Left renal cortex interstitium (tissue), 4 donors: ENCODE measurements at regions not wholly inside any gene's neighbourhood (a gene's known extent, or its start where the extent isn't known, plus 50 kb on each side); places are given as distances from the start of the nearest gene placed in this dataset.

ENCODE experiments used
- DNase-seq, 4 donors: peaks; one replicate each; pipeline ENCODE4 v3.0.0-alpha.2; 2013; ENCODE audit warnings: low read depth in 4 of 4, low spot score in 2 of 4, missing footprints in 1 of 4

DNA sequence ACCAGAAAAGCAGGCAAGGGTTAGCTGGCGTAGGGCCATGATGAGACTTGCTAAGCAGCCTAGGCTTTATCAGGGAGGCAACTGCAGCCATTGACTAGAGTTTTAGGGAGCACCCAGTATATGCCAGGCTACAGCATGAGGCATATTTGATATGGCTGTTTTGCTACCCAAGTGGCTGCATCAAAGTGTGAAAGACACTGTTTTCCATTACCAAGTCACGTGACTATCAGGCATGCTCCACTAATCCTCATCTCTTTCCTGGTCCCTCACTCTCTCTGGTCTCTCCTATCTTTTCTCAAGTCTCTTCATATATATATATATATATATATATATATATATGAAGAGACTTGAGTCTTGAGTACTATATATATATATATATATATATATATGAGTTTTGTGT is 206.7 kb upstream of the POU3F1 start:
- DNase-seq = no peak

DNA sequence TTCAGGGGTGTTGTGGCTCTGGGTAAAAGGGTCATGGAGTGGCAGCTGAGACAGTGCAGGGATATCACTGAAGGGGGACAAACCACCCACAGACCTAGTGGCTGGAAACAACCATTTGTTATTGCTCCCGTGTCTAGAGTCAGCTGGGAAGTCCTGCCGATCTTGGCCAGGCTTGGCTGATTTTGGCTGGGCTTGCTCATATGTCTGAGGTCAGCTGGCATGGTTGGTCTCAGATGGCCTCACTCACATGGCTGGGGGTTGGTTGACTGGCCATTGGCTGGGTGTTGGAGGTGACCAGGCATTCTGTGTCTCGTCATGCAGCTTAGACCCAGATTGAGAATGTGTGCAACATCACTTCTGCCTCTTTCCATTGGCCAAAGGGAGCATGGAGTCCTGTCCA is 203.8 kb upstream of the POU3F1 start:
- no peak for DNase-seq

DNA sequence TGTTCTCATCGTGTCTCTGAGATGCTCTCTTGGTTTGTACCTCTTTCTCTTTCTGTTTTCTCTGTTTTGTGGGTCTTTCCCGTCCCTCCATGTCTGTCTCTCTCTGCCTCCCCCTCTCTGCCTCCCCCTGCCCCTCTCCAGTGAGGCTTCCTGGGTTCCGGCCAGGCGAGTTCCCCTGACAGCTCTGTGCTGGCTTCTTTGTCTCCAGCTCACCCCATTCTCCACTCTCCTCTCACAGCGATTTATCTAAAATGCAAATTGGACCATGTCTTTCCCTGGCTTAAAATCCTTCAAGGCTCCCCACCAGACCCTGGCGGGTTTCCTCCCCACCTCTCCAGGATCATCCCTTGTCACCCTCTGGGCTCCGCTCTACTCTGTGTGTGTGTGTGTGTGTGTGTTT is 202.4 kb upstream of the POU3F1 start:
- no peak for DNase-seq

DNA sequence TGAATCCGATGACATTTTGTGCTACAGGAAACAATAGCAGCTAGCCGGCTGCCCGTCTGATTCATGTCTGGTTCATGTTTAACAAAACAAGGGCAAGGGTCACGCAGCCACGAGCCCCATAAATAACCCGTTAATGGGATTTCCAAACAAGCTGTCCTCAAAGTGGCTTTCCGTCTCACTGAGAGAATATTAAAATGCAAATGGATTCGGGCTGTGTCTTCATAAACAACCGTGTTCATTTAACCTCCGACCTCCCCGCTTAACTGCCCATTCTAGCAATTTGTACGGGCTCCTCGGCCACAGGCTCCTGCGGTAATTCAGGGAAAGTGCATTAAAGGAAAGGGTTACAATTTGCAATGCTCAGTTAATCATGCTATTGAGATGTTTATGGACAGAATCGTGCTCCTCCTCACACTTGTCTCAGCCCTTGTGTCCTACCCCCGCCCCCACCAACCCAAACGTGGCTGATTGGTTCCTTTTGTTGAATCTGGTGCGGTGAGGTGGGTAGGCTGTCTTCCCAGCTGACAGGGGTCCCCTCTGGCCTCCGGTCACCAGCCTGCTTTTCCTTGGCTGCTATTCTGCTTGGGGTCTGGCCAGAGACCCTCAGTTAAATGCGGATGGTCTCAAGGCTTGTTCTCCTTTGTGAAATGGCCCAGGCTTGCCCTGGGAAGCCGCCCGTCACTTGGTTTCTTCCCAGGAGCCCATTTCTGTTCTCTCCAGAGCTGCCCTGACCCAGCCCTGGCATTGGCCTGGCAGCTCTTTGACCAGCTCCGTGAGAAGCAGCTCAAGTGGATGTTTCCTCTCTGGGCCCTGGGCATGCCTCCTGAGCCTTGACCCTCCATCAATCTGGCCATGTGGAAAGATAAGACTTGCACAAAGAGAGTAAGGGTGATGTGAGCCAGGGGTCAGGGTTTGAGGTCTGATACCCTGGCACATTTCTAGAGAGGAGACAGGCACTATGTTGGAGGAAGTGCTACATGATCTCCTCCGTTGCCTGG is 200.7 kb upstream of the POU3F1 start:
- DNase-seq = peak; percentile 55 to 77 (median 68)

DNA sequence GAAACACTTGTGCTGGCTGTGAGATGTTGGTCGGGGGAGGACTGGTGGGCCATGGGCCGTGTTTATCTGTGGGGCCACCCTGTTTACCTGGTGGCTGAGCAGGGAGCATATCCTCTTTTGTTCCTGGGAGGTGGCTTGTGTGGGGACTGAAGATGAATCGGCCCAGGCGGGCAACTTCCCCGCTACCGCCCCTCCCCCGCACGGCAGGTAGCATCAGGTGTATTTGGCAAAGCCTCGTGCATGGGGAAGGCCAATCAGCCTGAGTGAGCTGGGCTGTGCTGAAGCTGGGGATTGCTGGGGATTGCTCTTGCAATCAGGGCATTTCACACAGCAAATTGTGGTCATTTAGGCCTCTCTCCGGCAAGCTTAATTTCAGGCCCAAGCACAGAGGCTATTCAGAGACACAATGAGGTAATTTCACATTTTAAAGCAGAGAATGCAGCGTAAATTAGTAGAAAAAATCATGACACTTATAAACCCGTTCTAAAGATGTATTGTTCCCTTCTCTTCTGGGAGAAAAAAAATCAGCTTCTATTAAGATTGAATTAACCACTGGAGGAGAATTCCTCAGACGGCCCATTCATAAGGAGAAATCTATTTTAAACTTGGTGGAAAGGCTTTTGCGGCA is 197.7 kb upstream of the POU3F1 start:
- no peak for DNase-seq

DNA sequence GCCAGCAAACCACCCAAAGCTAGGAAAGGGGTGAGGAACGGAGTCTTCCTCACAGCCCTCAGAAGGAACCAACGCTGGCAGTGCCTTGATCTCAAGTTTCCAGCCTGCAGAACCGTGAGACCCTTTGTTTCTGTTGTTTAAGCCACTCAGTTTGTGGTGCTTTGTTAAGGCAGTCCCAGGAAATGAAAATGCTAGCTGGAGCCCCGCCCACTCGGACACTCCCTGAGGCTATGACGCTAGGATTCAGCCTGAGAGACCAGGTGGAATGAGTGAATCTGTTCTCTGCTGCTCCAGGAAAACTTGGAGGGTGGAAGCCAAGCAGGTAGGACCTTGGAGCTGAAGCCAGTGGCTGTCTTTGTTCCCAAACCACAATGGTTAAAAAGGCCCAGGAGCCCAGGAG is 196.5 kb upstream of the POU3F1 start:
- DNase-seq = no peak

DNA sequence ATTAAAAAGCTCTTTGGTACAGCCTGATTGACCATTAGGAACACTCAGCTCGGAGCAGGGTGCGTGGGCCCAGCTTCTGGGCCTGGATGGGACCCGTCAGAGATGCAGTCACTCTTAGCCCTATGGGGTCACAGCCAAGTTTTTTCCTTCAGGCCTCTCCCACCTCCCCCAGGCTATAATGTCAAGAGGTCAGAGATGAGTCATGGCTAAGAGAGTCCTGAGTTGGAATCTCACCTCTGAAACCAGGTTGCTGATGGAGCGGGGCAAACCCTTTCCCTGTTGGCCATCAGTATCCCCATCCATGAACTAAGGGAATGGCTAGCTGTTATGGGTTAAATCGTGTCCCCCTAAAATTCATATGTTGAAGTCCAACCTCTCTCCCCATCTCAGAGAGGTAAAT is 195.9 kb upstream of the POU3F1 start:
- no peak for DNase-seq

DNA sequence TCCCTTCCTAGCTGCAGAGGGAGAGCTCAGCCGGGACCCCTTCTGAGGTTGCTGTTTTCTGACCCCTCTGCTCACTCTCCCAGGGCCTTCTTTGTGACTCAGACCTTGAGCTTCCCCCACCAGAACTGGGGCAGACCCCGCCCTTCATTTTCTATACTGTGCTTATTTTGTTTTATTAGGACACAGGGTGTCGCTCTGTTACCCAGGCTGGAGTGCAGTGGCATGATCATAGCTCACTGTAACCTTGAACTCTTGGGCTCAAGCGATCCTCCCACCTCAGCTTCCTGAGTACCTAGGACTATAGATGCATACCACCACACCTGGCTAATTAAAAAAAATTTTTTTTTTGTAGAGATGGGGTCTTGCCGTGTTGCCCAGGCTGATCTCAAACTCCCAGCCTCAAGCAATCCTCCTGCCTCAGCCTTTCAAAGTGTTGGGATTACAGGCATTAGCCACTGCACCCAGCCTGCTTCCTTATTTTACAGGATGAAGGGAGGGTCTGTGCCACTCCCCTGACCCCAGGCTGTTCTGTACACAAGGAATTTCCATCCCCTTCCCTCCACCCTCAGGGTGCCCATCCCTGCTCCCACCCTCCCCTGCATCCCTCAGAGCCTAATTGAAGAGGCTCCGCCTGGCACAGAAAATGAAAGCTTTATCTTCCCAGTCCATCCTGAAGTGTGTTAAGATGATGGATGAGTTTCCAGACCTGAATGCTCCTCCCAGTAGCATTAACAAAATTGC is 195.2 kb upstream of the POU3F1 start:
- no peak for DNase-seq

DNA sequence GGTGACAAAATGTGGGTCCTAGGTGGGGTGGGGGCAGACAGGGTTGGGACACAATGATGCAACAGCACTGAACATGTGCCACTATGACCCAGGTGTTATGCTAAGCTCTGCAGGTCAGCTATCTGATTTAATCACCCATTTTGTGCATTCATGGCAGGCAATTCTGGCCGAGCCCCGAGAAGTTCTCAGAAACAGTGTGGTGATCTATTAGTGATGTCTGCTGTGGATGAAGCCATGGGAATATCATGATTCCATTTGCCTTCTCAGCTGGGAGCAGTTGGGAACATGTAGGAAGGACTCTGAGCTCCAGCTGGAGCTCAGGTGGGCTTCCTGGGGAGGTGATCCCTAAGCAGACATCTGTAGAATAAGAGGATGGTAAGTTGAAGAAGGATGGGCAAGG is 194.0 kb upstream of the POU3F1 start:
- DNase-seq = no peak

DNA sequence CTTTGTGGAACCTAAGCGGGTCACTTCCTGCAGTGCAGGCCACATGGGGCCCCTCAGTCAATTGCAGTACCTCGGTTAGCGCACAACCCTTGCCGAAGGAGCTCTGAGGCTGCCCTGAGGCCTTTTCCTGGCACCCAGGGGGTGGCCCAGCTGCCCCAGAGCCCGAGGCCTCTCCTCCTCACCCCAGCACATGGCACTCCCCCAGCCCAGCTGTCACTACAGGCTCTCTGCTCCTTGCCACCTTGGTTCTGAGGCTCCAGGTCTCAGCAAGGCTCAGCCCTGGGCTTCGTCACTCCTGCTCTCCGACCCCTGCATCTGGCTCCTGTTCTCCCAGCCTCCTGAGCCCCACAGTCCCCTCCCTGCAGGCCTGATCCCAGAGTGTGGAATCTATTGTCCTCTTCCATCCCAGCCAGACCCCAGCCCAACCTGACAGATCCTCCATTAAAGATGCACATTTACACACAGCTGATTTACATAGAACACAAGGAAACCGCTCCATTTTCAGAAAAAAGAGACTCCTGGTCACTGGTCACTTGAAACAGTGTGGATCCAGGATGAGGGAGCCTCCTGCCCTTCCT is 192.8 kb upstream of the POU3F1 start:
- DNase-seq = no peak

DNA sequence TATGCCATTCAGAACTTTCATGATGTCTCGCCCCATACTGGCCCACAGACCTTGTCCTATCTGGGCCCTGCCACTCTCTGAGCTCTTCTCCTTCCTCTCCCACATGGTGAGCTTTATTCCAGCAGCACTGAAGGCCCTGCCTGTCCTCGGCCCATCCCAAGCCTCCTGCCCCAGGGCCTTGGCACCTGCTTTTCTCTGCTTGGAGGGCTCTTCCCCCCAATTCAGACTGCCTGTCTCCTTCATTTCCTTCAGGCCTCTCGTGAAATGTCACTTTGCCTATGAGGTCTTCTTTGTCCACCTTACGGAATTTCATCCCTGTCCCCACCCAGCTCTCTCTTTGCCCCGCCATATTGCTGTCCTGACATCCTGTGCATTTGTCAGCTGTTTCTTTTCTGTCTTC is 191.7 kb upstream of the POU3F1 start:
- DNase-seq = no peak

DNA sequence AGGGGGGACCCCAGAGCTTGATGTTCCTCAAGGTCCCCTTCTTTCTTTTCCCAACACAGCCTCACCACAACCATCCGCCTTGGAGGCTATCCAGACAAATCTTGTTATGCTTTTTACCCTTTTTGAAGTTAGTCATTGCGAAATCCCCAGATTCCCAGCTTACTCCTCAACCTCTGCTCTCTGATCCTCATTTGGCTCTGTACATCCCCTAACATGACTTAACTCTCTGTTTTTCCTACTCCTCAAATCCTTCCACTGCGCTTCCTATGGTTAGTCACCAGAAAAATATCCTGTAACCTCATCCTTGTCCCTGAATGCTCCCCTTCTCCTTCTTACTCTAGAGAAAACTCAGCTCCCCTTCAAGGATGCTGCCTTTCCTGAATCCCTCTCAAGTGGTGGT is 189.1 kb upstream of the POU3F1 start:
- DNase-seq = no peak

DNA sequence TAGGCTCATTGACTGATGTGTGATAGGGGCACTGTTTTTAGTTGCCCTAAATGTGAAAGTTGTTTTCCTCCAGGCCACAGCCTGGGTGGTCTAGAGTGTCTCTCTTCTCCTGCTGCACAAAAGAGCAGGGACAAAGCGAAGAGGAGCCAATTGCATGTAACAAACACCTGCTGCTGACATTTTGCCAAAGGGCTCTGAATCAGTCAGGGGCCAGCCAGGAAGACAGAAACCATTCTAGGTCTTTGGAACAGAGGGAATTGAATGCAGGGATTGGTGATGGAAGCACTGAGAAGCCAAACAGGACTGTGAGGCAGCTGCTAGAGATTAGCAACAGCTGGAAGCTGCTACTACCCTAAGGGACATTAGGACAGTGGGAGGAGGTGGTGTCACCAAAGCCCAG is 185.3 kb upstream of the POU3F1 start:
- no peak for DNase-seq

DNA sequence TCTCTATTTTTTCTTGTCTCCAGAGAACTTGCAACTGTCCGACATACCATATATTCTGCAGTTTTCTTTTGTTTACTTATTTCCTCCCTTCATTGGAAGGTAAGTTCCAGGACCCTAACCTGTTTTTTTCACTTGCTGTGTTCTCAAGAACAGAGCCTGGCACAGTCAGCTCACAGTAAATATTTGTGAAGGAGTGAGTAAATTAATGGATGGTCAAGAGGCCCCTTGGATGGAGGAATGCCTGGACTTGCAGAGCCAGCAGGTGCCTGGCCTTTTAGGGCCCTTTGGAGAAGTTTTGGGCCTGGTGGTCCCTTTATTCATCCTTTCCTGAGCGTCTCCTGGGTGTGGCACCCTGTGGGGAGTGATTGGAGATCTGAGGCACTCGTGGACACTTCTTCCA is 182.1 kb upstream of the POU3F1 start:
- no peak for DNase-seq

DNA sequence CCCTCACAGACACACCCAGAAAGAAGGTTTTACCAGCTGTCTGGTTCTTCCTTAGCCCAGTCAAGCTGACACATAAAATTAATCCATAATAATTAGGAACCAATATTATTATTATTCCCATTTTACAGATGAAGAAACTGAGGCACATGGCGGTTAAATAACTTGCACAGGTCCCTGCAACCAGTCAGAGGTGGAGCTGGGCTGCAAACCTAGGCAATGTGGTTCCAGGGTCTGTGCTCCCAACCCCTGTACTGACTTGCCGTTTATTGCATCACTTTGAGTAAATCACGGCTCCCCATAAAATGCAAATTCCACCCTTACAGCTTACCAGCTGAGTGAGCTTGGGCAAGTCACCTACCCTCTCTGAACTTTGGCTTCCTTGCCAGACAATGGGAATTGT is 179.2 kb upstream of the POU3F1 start:
- DNase-seq = no peak

DNA sequence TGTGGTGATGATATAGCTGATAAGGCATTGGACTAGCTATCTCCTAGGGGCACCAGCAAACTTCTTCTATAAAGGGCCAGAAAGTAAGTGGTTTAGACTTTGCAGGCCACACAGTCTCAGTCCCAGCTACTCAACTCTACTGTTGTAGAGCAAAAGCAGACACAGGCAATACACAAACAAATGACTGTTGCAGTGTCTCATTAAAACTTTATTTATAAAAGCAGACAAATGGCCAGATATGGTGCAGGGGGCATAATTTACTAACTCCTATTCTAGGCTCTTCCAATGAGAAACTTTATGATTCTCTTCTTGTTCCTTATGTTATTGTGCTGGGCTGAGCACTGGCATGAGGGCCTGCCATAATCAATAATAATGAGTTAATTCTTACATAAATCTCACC is 176.8 kb upstream of the POU3F1 start:
- DNase-seq = no peak

DNA sequence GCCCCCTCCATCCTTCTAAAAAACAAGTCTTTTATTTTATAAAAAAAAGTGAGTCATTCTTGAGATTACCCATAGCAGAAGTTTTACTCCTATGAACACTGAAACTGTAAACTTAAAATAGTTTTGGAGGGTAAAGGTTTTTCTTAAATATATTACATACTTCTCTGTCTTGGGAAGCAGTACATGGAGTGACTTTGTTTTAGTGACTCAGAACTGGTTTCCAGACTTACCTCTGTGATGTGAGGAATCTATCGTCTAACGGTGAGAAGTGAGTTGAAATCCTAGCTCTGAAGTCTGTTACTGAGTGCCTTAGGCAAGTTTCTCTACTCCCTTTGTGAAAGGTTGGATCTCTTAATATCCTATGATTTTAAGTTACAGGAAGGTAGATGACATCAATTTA is 176.3 kb upstream of the POU3F1 start:
- no peak for DNase-seq

DNA sequence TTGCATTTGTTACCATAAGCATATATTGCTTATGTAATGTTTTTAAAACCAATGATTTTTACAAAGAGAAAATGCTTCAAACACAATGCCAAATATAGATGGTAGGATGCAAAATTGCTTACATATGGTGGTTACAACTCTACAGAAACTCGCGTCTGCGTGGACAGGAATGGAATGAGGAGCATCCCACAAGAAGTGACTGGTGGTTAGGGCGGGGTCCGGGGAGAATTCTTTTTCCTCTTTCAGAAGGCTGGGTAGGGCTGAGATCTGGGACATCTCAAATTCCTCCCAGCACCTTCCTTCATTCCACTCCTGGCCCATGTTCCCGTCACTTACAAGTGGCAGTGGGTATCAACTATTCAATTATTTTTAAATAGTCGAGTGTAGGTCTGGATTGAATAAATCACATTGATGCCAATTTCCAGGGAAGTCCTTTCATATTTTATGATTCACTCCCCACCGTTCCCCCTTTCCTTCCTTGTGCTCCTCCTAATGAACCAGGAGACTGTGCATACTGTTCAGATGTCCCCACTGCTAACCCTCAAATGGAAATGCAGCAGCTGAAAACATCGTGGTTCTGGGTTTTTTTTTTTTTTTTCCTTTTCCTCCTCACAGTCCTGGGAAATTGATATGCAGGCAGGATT is 174.5 kb upstream of the POU3F1 start:
- DNase-seq = no peak

DNA sequence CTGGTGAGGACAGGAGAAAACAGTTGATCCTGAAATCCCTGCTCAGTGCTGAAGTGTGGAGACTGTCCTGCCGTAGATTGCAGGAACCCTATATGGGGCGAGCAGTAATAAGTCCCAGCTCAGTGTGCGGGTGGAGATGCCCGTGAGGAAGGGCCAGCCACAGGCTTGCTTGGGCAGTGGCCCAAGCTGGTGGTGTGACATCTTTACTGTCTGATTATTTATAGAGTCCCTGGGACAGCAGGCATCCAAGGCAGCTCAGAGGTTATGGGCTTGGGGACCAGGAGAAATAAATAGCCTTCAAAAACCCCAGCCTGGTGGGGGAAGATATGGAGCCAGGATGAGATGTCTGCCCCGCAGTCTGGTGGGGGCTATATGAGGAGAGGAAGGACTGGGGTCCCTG is 170.7 kb upstream of the POU3F1 start:
- no peak for DNase-seq

DNA sequence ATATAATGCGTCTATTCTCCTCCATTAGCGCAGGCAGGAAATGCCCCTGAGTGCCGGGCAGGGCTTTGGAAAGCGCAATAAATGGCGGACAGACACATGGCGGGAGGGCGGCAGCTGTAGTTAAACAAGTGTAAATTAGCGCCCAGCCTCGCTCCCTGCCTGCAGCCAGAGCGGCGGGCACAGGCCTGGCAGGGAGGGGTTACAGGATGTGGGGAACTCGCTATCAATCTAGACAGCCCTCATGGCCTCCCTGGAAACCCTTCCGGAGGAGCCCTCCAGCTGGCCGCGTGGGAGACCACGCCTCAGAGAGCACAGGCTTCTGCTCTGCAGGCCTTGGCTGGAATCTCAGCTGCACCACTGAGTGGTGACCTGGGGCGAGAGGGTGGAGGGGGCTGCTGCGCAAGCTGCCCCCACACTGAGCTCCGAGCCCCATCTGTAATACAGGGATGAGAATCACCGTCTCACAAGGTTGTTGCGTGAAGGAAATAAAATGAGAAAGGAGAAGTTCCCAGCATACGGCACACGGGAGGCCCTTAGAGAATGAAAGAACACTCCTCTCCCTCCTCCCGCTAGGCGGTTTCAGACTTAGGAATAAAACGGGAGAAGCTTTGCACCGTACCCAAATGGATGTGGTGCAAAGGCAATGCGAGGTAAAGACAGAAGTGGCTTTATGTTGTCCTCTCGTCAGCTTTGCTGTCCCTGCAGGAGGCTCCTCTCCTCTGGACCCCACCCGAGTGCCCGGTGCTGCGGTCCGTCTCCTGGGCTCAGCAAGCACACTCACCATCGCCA is 167.2 kb upstream of the POU3F1 start:
- peak in 2 of 4 donors; percentile 37 to 59 for DNase-seq
